ENCODE measurements at regions not wholly inside any gene's neighbourhood (a gene's known extent, or its start where the extent isn't known, plus 50 kb on each side); places are given as distances from the start of the nearest gene placed in this dataset.

- TF ChIP-seq, protein P1, sequence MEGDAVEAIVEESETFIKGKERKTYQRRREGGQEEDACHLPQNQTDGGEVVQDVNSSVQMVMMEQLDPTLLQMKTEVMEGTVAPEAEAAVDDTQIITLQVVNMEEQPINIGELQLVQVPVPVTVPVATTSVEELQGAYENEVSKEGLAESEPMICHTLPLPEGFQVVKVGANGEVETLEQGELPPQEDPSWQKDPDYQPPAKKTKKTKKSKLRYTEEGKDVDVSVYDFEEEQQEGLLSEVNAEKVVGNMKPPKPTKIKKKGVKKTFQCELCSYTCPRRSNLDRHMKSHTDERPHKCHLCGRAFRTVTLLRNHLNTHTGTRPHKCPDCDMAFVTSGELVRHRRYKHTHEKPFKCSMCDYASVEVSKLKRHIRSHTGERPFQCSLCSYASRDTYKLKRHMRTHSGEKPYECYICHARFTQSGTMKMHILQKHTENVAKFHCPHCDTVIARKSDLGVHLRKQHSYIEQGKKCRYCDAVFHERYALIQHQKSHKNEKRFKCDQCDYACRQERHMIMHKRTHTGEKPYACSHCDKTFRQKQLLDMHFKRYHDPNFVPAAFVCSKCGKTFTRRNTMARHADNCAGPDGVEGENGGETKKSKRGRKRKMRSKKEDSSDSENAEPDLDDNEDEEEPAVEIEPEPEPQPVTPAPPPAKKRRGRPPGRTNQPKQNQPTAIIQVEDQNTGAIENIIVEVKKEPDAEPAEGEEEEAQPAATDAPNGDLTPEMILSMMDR (IDR thresholded peaks at IDR 0.05; ENCODE audit: poor library complexity): no peak
- 85% methylated on average over 5 of the region's 5 CpGs for WGBS (ENCODE audit: low lambda C conversion rate, missing lambda C conversion rate)
- Histone ChIP-seq H3K27ac (no peak overlapping the region), H3K4me3 (no peak overlapping the region), H3K36me3 (replicated peaks; ENCODE audit: insufficient read depth, low read depth) (no peaks in the 10 kb centered on the region), H3K79me2 (no peaks in the 10 kb centered on the region), H3K9me2 (replicated peaks; ENCODE audit: insufficient read depth) (no peaks in the 10 kb centered on the region), H3K9me3 (ENCODE audit: low read depth) (no peaks in the 10 kb centered on the region), H4K20me1 (ENCODE audit: insufficient read depth, poor library complexity, severe bottlenecking) (no peaks in the 10 kb centered on the region), H3K4me2 (no peak overlapping the region), H2AFZ (no peak overlapping the region), H3K27me3 (no peaks in the 10 kb centered on the region), H3K4me1 (ENCODE audit: insufficient read depth) (peaks cover 16% of the 10 kb centered on the region)
- DNase-seq (ENCODE audit: low spot score): no peak
Observed at GRCh38 chr20:12927489-12927888, 81.3 kb upstream of the SPTLC3 start.

DNA sequence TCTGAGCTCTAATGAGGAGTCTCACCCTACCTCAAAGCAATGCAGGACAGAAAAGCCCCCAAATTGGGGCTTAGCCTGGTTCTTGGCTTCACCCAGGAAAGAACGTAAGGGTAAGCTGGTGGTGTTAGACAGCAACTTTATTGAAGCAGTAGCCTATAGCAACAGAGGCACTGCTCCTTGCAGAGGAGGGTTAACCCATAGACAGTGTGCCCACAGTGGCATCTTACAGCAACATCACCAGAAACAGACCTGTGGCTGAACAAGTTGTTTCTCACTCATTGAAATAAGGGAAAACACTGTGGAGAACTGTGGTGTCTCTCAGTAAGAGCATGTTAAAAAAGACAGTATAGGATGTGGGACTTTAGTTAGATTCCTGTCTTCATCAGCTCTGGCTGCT, 80.4 kb upstream of the SPTLC3 start:
- H4K20me1 ChIP-seq (ENCODE audit: insufficient read depth, poor library complexity, severe bottlenecking): no peaks in the 10 kb centered on the region
- H3K4me3 ChIP-seq: no peak overlapping the region
- no peaks in the 10 kb centered on the region for H3K9me2 ChIP-seq (replicated peaks; ENCODE audit: insufficient read depth)
- no peaks in the 10 kb centered on the region for H3K27me3 ChIP-seq
- H3K36me3 ChIP-seq (replicated peaks; ENCODE audit: insufficient read depth, low read depth): no peaks in the 10 kb centered on the region
- H3K4me1 ChIP-seq (ENCODE audit: insufficient read depth): peaks cover 16% of the 10 kb centered on the region
- WGBS (ENCODE audit: low lambda C conversion rate, missing lambda C conversion rate): 91% methylated on average over 1 of the region's 1 CpG
- H3K27ac ChIP-seq: no peak overlapping the region
- H3K9me3 ChIP-seq (ENCODE audit: low read depth): no peaks in the 10 kb centered on the region
- H3K4me2 ChIP-seq: no peak overlapping the region
- no peaks in the 10 kb centered on the region for H3K79me2 ChIP-seq
- TF ChIP-seq, protein P1 (IDR thresholded peaks at IDR 0.05; ENCODE audit: poor library complexity): no peak
- TF ChIP-seq EZH2phosphoT487 (IDR thresholded peaks at IDR 0.05; ENCODE audit: low read depth, severe bottlenecking, unreplicated experiment) (no peak), EZH2 (IDR thresholded peaks at IDR 0.05; ENCODE audit: borderline replicate concordance) (no peak)
- DNase-seq (ENCODE audit: low spot score): no peak
- no peak overlapping the region for H2AFZ ChIP-seq

DNA sequence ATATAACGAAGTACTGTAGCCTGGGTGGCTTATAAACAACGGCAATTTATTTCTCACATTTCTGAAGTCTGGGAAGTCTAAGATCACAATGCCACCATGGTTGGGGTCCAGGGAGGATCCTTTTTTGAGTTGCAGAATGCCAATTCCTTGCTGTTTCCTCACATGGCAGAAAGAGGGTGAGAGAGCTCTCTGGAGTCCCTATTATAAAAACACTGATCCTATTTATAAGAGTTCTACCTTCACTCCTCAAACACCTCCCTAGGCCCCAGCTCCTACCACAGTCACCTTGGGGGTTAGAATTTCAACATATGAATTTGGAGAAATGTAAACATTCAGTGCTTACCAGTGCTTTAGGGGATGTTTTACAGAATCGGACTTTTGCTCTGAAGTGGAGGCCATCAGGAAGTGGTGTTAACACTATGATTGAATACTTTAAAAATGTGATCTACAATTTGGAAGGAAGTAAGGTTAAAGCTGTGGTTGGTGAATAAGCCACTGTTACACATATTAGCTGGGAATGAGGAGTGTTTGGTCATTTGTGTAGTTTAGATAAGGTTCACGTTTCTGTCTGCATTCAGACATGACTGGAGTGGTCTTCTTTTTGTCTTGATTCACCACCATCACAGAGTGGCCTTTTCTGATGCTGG, 79.9 kb upstream of the SPTLC3 start:
- 53% methylated on average over 4 of the region's 4 CpGs for WGBS (ENCODE audit: low lambda C conversion rate, missing lambda C conversion rate)
- no peaks in the 10 kb centered on the region for H3K79me2 ChIP-seq
- H4K20me1 ChIP-seq (ENCODE audit: insufficient read depth, poor library complexity, severe bottlenecking): no peaks in the 10 kb centered on the region
- H3K9me3 ChIP-seq (ENCODE audit: low read depth): no peaks in the 10 kb centered on the region
- no peaks in the 10 kb centered on the region for H3K36me3 ChIP-seq (replicated peaks; ENCODE audit: insufficient read depth, low read depth)
- no peaks in the 10 kb centered on the region for H3K27me3 ChIP-seq
- peaks cover 16% of the 10 kb centered on the region for H3K4me1 ChIP-seq (ENCODE audit: insufficient read depth)
- H3K4me2 ChIP-seq: no peak overlapping the region
- no peak overlapping the region for H3K4me3 ChIP-seq
- peak overlapping the region; percentile 10 for H2AFZ ChIP-seq
- no peaks in the 10 kb centered on the region for H3K9me2 ChIP-seq (replicated peaks; ENCODE audit: insufficient read depth)
- no peak for DNase-seq (ENCODE audit: low spot score)
- TF ChIP-seq EZH2 (IDR thresholded peaks at IDR 0.05; ENCODE audit: borderline replicate concordance) (no peak), EZH2phosphoT487 (IDR thresholded peaks at IDR 0.05; ENCODE audit: low read depth, severe bottlenecking, unreplicated experiment) (no peak)
- TF ChIP-seq, protein P1 (IDR thresholded peaks at IDR 0.05; ENCODE audit: poor library complexity): no peak
- H3K27ac ChIP-seq: no peak overlapping the region

GRCh38 chr20:12936020-12936419, 72.8 kb upstream of the SPTLC3 start:
- Histone ChIP-seq H3K27me3 (no peaks in the 10 kb centered on the region), H3K4me1 (ENCODE audit: insufficient read depth) (no peaks in the 10 kb centered on the region), H3K9me3 (ENCODE audit: low read depth) (no peaks in the 10 kb centered on the region), H3K4me3 (no peak overlapping the region), H3K36me3 (replicated peaks; ENCODE audit: insufficient read depth, low read depth) (no peaks in the 10 kb centered on the region), H3K4me2 (no peak overlapping the region), H3K27ac (no peak overlapping the region), H3K9me2 (replicated peaks; ENCODE audit: insufficient read depth) (no peaks in the 10 kb centered on the region), H4K20me1 (ENCODE audit: insufficient read depth, poor library complexity, severe bottlenecking) (no peaks in the 10 kb centered on the region), H3K79me2 (no peaks in the 10 kb centered on the region), H2AFZ (no peak overlapping the region)
- 83% methylated on average over 5 of the region's 5 CpGs for WGBS (ENCODE audit: low lambda C conversion rate, missing lambda C conversion rate)
- no peak for DNase-seq (ENCODE audit: low spot score)
- no peak for TF ChIP-seq EZH2phosphoT487 (IDR thresholded peaks at IDR 0.05; ENCODE audit: low read depth, severe bottlenecking, unreplicated experiment)
- TF ChIP-seq, protein P1 (IDR thresholded peaks at IDR 0.05; ENCODE audit: poor library complexity): no peak
- no peak for TF ChIP-seq EZH2 (IDR thresholded peaks at IDR 0.05; ENCODE audit: borderline replicate concordance)

All from hepatocyte (in vitro differentiated cells).